IMR-90 (cell line): ENCODE measurements at regions not wholly inside any gene's neighbourhood (a gene's known extent, or its start where the extent isn't known, plus 50 kb on each side); places are given as distances from the start of the nearest gene placed in this dataset.

Experiments used
- CTCF ChIP-seq: conservative IDR thresholded peaks from 2 replicates; pipeline ENCODE4 v1.5.1; 2012; ENCODE audit warnings: mild to moderate bottlenecking, low read depth, low read length, improper control_type of control experiment
- MAFK ChIP-seq: IDR thresholded peaks from 2 replicates; pipeline ENCODE4 v1.6.1; 2012; ENCODE audit warnings: low read depth, low read length, improper control_type of control experiment
- POLR2A ChIP-seq: IDR thresholded peaks from 2 replicates; pipeline ENCODE4 v1.6.1; 2012; ENCODE audit warnings: mild to moderate bottlenecking, low read depth, low read length
- RCOR1 ChIP-seq: IDR thresholded peaks from 2 replicates; pipeline ENCODE4 v1.6.1; 2012; ENCODE audit warnings: mild to moderate bottlenecking, low read length, improper control_type of control experiment; ENCODE audit not compliant: insufficient replicate concordance
- SMC3 ChIP-seq: fragments of 150-350 bp; IDR thresholded peaks from 2 replicates; pipeline ENCODE4 v1.6.1; 2016; ENCODE audit warnings: low read depth, mild to moderate bottlenecking, antibody characterized with exemption, low read length, moderate library complexity

GRCh38 chr20:18991012-18991411 is 177.4 kb downstream of the SCP2D1 start:
- TF ChIP-seq RCOR1 (no peak), MAFK (no peak), CTCF (no peak), SMC3 (no peak), POLR2A (no peak)
